SK-N-SH (cell line): ENCODE measurements at regions not wholly inside any gene's neighbourhood (a gene's known extent, or its start where the extent isn't known, plus 50 kb on each side); places are given as distances from the start of the nearest gene placed in this dataset.

Source experiments
- CTCF ChIP-seq: fragments of 200-600 bp; sonication (generic); IDR thresholded peaks from 2 replicates; pipeline ENCODE4 v1.6.1; 2017; ENCODE audit warnings: antibody characterized with exemption, mild to moderate bottlenecking, moderate library complexity
- EP300 ChIP-seq, 2 experiments: IDR thresholded peaks; 2 replicates each; pipeline versions ENCODE4 v1.4.0 to v1.6.1; 2012; ENCODE audit warnings: borderline replicate concordance in 1 of 2, low read depth in 1 of 2, low read length in 1 of 2
- MAX ChIP-seq: IDR thresholded peaks from 2 replicates; pipeline ENCODE4 v1.4.0; 2012; ENCODE audit warnings: low read depth
- PBX3 ChIP-seq: IDR thresholded peaks from 2 replicates; pipeline ENCODE4; 2012
- RAD21 ChIP-seq: IDR thresholded peaks from 2 replicates; pipeline ENCODE4 v1.6.1; 2012; ENCODE audit warnings: mild to moderate bottlenecking, low read length
- RCOR1 ChIP-seq: fragments of 150-350 bp; IDR thresholded peaks from 2 replicates; pipeline ENCODE4 v1.6.1; 2017; ENCODE audit warnings: antibody characterized with exemption, low read length
- REST ChIP-seq: IDR thresholded peaks from 2 replicates; pipeline ENCODE4 v1.6.1; 2012; ENCODE audit warnings: mild to moderate bottlenecking, low read depth, low read length, moderate library complexity
- RXRA ChIP-seq: IDR thresholded peaks from 2 replicates; pipeline ENCODE4 v1.4.0; 2012; ENCODE audit warnings: low read depth, mild to moderate bottlenecking, borderline replicate concordance
- SIN3A ChIP-seq: IDR thresholded peaks from 2 replicates; pipeline ENCODE4 v1.6.1; 2012; ENCODE audit warnings: low read depth, mild to moderate bottlenecking, low read length, moderate library complexity, borderline replicate concordance

- no peak for TF ChIP-seq RCOR1
- no peak for TF ChIP-seq REST
- peak; percentile 28 for TF ChIP-seq CTCF
- no peak for TF ChIP-seq EP300 (IDR thresholded peaks at IDR 0.05; ENCODE audit: borderline replicate concordance in 1 of 2, low read depth in 1 of 2, low read length in 1 of 2)
- no peak for TF ChIP-seq SIN3A
- no peak for TF ChIP-seq MAX
- no peak for TF ChIP-seq RXRA
- TF ChIP-seq PBX3, result no peak
- peak; percentile 26; the same call in 1 of the 2 replicates for TF ChIP-seq RAD21
These were observed 709.6 kb downstream of the SOCS6 start for GRCh38 chr18:70998490-70998889.
